ENCODE measurements at regions not wholly inside any gene's neighbourhood (a gene's known extent, or its start where the extent isn't known, plus 50 kb on each side); places are given as distances from the start of the nearest gene placed in this dataset.

DNA sequence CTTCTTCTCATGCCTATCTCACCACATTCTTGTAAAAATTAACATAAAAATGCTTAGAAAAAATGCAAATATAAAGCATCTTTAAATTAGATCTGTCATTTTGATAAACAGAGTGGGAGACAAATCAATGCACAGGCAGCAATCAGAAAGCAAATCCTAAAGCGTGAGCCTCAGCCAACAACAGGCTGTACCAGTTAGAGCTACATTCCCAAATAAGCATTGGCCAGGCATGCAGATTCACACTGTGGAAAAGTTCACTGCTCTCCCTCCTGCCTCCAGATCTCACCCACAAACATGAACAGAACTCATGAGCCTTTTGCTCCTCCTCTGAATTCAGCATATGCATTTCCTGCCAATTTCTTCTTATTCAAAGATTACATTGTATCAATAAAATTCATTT is 115.2 kb upstream of the FAT3 start:
- Histone ChIP-seq H3K27ac (ENCODE audit: low read length) (no peak overlapping the region), H3K4me1 (ENCODE audit: low read length) (no peaks in the 10 kb centered on the region), H2AFZ (ENCODE audit: low read depth, low read length) (no peak overlapping the region), H3K9me3 (ENCODE audit: insufficient read depth, low read length) (peaks cover 8% of the 10 kb centered on the region; the same call in 1 of the 2 replicates), H3K27me3 (ENCODE audit: low read depth, low read length) (no peaks in the 10 kb centered on the region), H3K36me3 (replicated peaks; ENCODE audit: low read depth, low read length) (no peaks in the 10 kb centered on the region), H3K4me2 (ENCODE audit: low read length) (no peak overlapping the region), H4K20me1 (ENCODE audit: insufficient read depth, low read length) (no peaks in the 10 kb centered on the region), H3K4me3 (ENCODE audit: low read length) (no peak overlapping the region), H3K9ac (ENCODE audit: low read length) (no peak overlapping the region), H3K79me2 (ENCODE audit: low read length) (no peaks in the 10 kb centered on the region)
- TF ChIP-seq EZH2phosphoT487 (IDR thresholded peaks at IDR 0.05; ENCODE audit: low read depth): no peak
- TF ChIP-seq, protein P1, sequence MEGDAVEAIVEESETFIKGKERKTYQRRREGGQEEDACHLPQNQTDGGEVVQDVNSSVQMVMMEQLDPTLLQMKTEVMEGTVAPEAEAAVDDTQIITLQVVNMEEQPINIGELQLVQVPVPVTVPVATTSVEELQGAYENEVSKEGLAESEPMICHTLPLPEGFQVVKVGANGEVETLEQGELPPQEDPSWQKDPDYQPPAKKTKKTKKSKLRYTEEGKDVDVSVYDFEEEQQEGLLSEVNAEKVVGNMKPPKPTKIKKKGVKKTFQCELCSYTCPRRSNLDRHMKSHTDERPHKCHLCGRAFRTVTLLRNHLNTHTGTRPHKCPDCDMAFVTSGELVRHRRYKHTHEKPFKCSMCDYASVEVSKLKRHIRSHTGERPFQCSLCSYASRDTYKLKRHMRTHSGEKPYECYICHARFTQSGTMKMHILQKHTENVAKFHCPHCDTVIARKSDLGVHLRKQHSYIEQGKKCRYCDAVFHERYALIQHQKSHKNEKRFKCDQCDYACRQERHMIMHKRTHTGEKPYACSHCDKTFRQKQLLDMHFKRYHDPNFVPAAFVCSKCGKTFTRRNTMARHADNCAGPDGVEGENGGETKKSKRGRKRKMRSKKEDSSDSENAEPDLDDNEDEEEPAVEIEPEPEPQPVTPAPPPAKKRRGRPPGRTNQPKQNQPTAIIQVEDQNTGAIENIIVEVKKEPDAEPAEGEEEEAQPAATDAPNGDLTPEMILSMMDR (IDR thresholded peaks at IDR 0.05; ENCODE audit: low read depth, low read length): no peak

- Histone ChIP-seq H3K79me2 (ENCODE audit: low read length) (no peaks in the 10 kb centered on the region), H3K4me3 (ENCODE audit: low read length) (no peak overlapping the region), H3K4me2 (ENCODE audit: low read length) (no peak overlapping the region), H3K9ac (ENCODE audit: low read length) (no peak overlapping the region), H3K4me1 (ENCODE audit: low read length) (peaks cover 8% of the 10 kb centered on the region), H3K27me3 (ENCODE audit: low read depth, low read length) (no peaks in the 10 kb centered on the region), H3K27ac (ENCODE audit: low read length) (no peak overlapping the region), H3K36me3 (replicated peaks; ENCODE audit: low read depth, low read length) (no peaks in the 10 kb centered on the region), H3K9me3 (ENCODE audit: insufficient read depth, low read length) (no peaks in the 10 kb centered on the region), H2AFZ (ENCODE audit: low read depth, low read length) (no peak overlapping the region), H4K20me1 (ENCODE audit: insufficient read depth, low read length) (no peaks in the 10 kb centered on the region)
- no peak for TF ChIP-seq EZH2phosphoT487 (IDR thresholded peaks at IDR 0.05; ENCODE audit: low read depth)
- TF ChIP-seq, protein P1 (IDR thresholded peaks at IDR 0.05; ENCODE audit: low read depth, low read length): no peak
Observed at GRCh38 chr11:92107331-92107730, 117.3 kb upstream of the FAT3 start.

DNA sequence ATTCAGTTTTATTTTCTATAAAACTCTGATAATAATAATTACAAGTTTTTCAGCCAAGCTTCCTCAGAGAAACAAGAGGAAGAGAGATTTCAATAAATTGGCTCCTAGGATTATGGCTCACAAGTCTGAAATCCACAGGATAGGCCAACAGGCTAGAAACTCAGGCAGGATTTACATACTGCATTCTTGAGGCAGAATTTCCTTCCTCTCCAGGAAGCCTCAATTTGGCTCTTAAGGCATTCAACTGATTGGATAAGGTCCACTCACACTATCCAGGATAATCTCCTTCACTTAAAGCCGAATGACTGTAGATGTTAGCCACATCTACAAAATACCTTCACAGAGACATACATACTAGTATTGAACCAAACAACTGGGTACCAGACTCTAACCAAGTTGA is 120.3 kb upstream of the FAT3 start:
- Histone ChIP-seq H3K79me2 (ENCODE audit: low read length) (no peaks in the 10 kb centered on the region), H4K20me1 (ENCODE audit: insufficient read depth, low read length) (no peaks in the 10 kb centered on the region), H3K27me3 (ENCODE audit: low read depth, low read length) (no peaks in the 10 kb centered on the region), H3K9me3 (ENCODE audit: insufficient read depth, low read length) (no peaks in the 10 kb centered on the region), H3K27ac (ENCODE audit: low read length) (no peak overlapping the region), H3K36me3 (replicated peaks; ENCODE audit: low read depth, low read length) (no peaks in the 10 kb centered on the region), H3K4me1 (ENCODE audit: low read length) (peaks cover 10% of the 10 kb centered on the region), H3K9ac (ENCODE audit: low read length) (no peak overlapping the region), H2AFZ (ENCODE audit: low read depth, low read length) (no peak overlapping the region; the same call in 1 of the 2 replicates), H3K4me2 (ENCODE audit: low read length) (no peak overlapping the region), H3K4me3 (ENCODE audit: low read length) (no peak overlapping the region)
- no peak for TF ChIP-seq EZH2phosphoT487 (IDR thresholded peaks at IDR 0.05; ENCODE audit: low read depth)
- TF ChIP-seq, protein P1 (IDR thresholded peaks at IDR 0.05; ENCODE audit: low read depth, low read length): no peak

DNA sequence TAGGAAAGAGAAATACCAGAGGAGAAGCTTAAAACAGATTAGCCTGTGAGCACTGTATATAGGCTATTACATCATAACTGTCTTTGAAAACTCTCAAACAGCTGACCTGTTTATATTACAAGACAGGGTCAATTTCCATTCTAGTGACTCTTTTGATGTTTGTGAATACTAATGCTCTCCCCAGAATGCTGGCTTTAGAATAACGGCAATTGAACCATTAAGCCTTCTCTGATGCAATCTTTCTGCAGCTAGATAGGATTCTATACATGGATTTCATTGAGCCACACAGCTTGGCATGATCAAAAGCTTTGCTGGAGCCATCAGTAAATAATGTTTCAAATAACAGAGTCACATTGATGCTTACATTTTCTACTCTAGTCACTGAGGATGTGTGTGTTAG is 122.7 kb upstream of the FAT3 start:
- H3K4me1 ChIP-seq (ENCODE audit: low read length): peaks cover 10% of the 10 kb centered on the region
- H2AFZ ChIP-seq (ENCODE audit: low read depth, low read length): no peak overlapping the region
- no peaks in the 10 kb centered on the region for H3K9me3 ChIP-seq (ENCODE audit: insufficient read depth, low read length)
- no peaks in the 10 kb centered on the region for H4K20me1 ChIP-seq (ENCODE audit: insufficient read depth, low read length)
- H3K4me2 ChIP-seq (ENCODE audit: low read length): no peak overlapping the region
- H3K9ac ChIP-seq (ENCODE audit: low read length): no peak overlapping the region
- H3K79me2 ChIP-seq (ENCODE audit: low read length): no peaks in the 10 kb centered on the region
- no peaks in the 10 kb centered on the region for H3K27me3 ChIP-seq (ENCODE audit: low read depth, low read length)
- no peak overlapping the region for H3K4me3 ChIP-seq (ENCODE audit: low read length)
- TF ChIP-seq, protein P1 (IDR thresholded peaks at IDR 0.05; ENCODE audit: low read depth, low read length): no peak
- no peak for TF ChIP-seq EZH2phosphoT487 (IDR thresholded peaks at IDR 0.05; ENCODE audit: low read depth)
- no peak overlapping the region for H3K27ac ChIP-seq (ENCODE audit: low read length)
- H3K36me3 ChIP-seq (replicated peaks; ENCODE audit: low read depth, low read length): no peaks in the 10 kb centered on the region
